T-helper 1 cell treated with Interleukin-12 subunit alpha and Interleukin-12 subunit beta and Interleukin-4 antibody, amounts not matched to agents 30 μg/mL and 1 μg/mL, for 36 hours (primary cell): ENCODE measurements at regions not wholly inside any gene's neighbourhood (a gene's known extent, or its start where the extent isn't known, plus 50 kb on each side); places are given as distances from the start of the nearest gene placed in this dataset.

Source experiments
- H3K27ac Mint-ChIP-seq: one replicate; pipeline ENCODE4 v1.8.0; 2021; ENCODE audit warnings: mild to moderate bottlenecking, mixed read lengths
- H3K27me3 Mint-ChIP-seq: one replicate; pipeline ENCODE4 v1.8.0; 2021; ENCODE audit warnings: low read depth, mixed read lengths
- H3K36me3 Mint-ChIP-seq: one replicate; pipeline ENCODE4 v1.8.0; 2021; ENCODE audit warnings: low read depth, mixed read lengths
- H3K4me1 Mint-ChIP-seq: one replicate; pipeline ENCODE4 v1.8.0; 2021; ENCODE audit warnings: low read depth, mixed read lengths
- H3K4me3 Mint-ChIP-seq: one replicate; pipeline ENCODE4 v1.8.0; 2021; ENCODE audit warnings: mild to moderate bottlenecking, moderate library complexity, mixed read lengths
- H3K9me3 Mint-ChIP-seq: one replicate; pipeline ENCODE4 v1.8.0; 2021; ENCODE audit warnings: mixed read lengths

DNA sequence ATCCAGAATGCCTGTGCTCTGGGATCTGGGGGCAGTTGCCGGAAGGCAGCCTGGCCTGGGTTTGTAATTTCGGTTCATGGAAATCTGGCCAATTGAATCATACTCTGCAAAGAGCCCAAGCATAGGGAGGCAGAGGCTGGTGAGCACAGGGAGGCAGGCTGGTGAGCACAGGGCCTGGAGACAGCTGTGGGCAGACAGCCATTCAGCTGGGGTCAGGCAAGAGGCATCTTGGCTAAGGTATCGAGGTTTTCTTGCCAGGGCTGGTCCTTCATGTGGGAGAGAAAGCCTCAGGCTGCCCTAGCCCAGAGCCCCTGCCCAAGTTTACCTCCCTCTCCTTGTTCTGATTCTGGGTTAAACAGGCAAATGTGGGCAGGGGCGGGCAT lies 63.7 kb upstream of the BAIAP2L1 start:
- Mint-ChIP-seq H3K27ac (no peak overlapping the region), H3K4me1 (no peaks in the 10 kb centered on the region), H3K9me3 (no peaks in the 10 kb centered on the region), H3K4me3 (no peak overlapping the region), H3K27me3 (no peaks in the 10 kb centered on the region), H3K36me3 (no peaks in the 10 kb centered on the region)

DNA sequence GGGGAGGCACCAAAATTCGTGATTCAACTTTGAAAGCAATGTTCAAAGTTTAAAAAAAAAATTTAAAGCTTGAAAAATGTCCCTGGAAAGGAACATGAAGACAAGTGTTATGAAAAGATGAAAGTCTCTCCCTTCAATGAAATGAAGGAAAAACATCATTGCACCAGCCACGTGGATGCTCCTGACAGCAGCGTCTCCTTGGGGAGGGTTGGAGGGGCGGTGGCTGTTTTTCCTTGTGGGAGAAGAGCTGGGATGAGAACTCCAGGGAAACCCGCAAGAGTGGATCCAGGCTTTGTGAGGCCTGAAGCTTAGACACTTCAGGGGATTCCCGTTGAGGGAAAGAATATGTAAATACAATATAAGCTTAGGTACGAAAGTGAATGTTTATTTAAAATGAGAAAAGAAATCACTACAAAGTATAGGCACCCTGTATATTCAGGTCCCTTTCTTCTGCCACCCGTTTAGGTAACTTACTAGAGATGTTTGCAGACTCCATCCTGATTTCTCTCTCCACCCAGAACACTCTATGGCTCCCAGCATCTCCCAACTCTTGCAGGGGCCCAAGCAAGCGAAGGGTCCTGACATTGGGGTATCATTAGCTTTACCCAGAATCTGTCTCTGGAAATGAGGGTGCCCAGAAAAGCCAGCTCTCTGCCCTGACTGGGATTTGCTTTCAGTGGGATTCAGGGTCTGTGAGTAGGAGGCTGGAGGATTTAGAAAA lies 63.1 kb upstream of the BAIAP2L1 start:
- H3K4me1 Mint-ChIP-seq, result no peaks in the 10 kb centered on the region
- H3K36me3 Mint-ChIP-seq, result no peaks in the 10 kb centered on the region
- no peak overlapping the region for H3K27ac Mint-ChIP-seq
- no peak overlapping the region for H3K4me3 Mint-ChIP-seq
- H3K9me3 Mint-ChIP-seq, result no peaks in the 10 kb centered on the region
- no peaks in the 10 kb centered on the region for H3K27me3 Mint-ChIP-seq

DNA sequence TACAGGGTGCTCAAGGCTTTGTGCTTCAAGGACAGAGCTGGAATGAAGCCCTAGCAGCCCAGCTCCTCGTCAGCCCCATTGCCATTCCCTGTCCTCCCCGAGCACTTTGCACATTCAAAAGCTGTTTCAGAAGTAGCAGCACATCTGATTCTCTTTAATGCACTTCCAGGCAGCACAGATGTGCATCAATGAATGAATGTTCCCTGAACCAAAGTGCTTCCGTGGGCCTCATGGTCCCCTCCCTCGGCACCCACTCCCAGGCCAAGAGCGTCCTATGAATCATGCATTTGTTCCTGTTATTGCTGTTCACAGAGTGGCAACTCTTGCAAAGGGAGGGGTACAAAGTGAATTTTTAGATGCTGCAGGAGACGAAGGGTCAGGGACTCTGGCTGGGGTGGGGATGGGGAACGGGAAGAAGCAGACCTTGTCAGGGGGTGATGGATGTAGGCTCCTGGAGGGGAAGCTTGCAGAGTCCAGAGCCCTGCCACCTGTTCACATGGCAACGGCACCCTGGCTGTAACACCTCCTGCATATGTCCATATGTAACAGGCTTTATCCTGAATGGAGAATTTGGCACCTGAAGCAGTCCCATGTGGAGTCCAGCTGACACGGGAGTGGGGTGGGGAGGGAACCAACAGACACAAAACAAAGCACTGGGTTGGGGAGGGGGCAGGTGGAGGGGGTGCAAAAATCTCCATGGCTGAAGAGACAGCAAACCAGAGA lies 62.2 kb upstream of the BAIAP2L1 start:
- Mint-ChIP-seq H3K27ac (no peak overlapping the region), H3K27me3 (no peaks in the 10 kb centered on the region), H3K9me3 (no peaks in the 10 kb centered on the region), H3K4me3 (no peak overlapping the region), H3K4me1 (no peaks in the 10 kb centered on the region), H3K36me3 (no peaks in the 10 kb centered on the region)

DNA sequence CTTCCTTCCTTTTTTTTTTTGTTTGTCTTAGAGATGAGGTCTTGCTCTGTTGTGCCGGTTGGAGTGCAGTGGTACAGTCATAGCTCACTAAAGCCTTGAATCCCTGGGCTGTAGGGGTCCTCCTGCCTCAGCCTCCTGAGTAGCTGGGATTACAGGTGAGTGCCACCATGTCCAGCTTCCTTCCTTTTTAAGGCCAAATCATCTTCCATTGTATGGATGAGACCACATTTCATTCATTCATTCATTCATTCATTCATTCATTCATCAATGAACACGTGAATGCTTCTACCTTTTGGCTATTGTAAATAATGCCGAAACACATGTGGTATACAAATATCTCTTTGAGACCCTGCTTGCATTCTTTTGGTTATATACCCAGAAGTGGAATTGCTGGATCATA lies 60.0 kb upstream of the BAIAP2L1 start:
- Mint-ChIP-seq H3K4me3 (no peak overlapping the region), H3K4me1 (no peaks in the 10 kb centered on the region), H3K36me3 (no peaks in the 10 kb centered on the region), H3K27ac (no peak overlapping the region), H3K27me3 (no peaks in the 10 kb centered on the region), H3K9me3 (no peaks in the 10 kb centered on the region)

DNA sequence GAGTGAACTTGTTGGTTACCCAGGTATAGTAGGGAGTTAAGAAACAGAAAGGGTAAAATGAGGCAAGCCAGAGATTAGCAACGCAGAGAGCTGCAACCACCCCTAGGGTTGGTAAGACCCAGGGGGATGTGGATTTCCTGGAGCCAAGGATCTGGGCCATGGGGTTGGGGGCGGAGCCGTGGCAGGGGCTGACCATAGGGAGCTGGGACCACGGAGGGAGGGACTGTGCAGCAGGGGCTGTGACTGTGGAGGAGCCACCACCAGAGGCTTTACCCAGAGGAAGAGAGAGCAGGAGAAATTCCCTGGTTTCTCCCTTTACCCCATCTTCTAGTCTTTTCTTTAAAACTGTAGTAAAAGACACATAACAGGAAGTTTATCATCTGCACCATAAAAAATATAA lies 58.6 kb upstream of the BAIAP2L1 start:
- H3K27me3 Mint-ChIP-seq, result no peaks in the 10 kb centered on the region
- no peak overlapping the region for H3K4me3 Mint-ChIP-seq
- H3K9me3 Mint-ChIP-seq, result no peaks in the 10 kb centered on the region
- H3K36me3 Mint-ChIP-seq, result no peaks in the 10 kb centered on the region
- no peak overlapping the region for H3K27ac Mint-ChIP-seq
- no peaks in the 10 kb centered on the region for H3K4me1 Mint-ChIP-seq

DNA sequence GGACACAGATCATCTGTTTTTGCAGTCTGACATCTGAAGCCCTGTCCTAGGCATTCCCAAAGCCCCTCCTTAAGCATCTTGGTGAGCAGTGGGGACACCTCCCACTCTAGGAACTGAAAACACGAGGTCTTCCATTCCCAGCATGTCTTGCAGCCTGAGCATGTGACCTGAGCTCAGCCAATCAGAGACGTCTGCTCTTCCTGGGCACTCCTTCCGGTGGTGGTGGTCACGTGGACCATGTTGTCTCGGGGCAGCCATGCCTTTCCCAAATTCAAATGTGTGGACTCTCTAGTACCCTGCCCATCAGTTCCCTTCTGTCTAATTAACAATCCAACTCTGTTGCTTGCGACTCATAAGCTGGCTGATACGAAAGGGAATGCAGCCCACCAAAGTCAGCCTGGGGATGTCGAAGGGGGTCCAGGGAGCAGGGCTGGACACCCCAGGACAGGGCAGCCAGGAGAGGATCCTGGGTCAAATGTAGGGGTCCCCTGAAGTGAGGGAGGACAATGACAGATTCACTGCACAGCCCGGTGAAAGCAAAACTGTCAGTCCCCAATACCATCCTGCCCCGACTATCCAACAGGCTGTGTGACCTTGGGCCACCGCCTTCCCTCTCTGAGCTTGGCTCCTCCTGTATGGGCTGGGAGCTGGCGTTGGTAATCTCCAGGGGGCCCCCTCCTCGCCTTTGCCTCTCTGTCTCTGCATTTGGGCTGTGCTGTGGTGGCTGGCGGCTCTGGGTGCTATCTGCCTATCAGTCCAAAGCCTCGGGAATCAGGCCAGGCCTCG lies 57.4 kb upstream of the BAIAP2L1 start:
- H3K36me3 Mint-ChIP-seq, result no peaks in the 10 kb centered on the region
- no peaks in the 10 kb centered on the region for H3K27me3 Mint-ChIP-seq
- peaks cover under 1% of the 10 kb centered on the region for H3K9me3 Mint-ChIP-seq
- H3K4me1 Mint-ChIP-seq, result no peaks in the 10 kb centered on the region
- H3K27ac Mint-ChIP-seq, result no peak overlapping the region
- no peak overlapping the region for H3K4me3 Mint-ChIP-seq

DNA sequence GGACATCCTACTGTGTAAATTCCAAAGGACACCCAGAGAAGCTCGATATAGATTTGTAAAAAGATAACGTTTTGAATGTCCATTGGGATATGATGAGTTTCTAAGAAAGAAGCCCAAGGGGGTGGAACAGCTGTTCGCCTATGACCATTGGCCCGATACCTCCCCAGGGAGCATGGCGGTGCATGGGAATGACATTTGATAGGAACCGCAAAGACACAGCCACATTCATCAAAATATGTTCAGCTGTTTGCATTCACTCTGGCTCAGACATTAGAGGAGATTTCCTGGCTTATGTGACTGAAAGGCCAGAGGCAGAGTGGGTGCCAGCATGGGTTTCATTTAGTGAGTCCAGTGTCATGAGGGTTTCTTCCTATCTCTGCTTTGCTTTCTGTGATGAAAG lies 56.0 kb upstream of the BAIAP2L1 start:
- no peaks in the 10 kb centered on the region for H3K36me3 Mint-ChIP-seq
- no peaks in the 10 kb centered on the region for H3K4me1 Mint-ChIP-seq
- H3K27ac Mint-ChIP-seq, result no peak overlapping the region
- H3K9me3 Mint-ChIP-seq, result peaks cover 9% of the 10 kb centered on the region
- no peak overlapping the region for H3K4me3 Mint-ChIP-seq
- H3K27me3 Mint-ChIP-seq, result no peaks in the 10 kb centered on the region

DNA sequence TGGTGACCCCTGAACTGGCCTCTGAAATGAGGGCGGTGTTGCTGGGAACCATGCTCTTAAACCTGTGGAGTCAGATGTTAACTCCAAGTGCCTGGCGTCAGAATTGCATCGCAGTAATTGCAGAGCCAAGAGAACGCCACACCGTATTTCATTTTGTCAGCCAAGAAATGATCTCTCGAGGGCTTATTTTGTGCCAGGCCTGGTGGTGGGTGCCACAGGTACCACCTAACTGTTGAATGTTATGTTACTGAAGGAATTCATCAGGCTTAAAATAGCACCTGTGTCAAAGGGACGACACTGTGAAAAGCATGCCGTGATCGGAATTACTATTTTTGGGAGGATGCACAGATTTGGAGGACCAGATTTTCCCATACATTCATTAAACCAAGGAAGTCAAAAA lies 51.9 kb upstream of the BAIAP2L1 start:
- no peak overlapping the region for H3K4me3 Mint-ChIP-seq
- H3K9me3 Mint-ChIP-seq, result peaks cover 13% of the 10 kb centered on the region
- no peaks in the 10 kb centered on the region for H3K36me3 Mint-ChIP-seq
- no peaks in the 10 kb centered on the region for H3K27me3 Mint-ChIP-seq
- no peaks in the 10 kb centered on the region for H3K4me1 Mint-ChIP-seq
- no peak overlapping the region for H3K27ac Mint-ChIP-seq
